Embryonic facial prominence (tissue), 1 donor: ENCODE measurements at regions not wholly inside any gene's neighbourhood (a gene's known extent, or its start where the extent isn't known, plus 50 kb on each side); places are given as distances from the start of the nearest gene placed in this dataset.

Experiments used
- DNase-seq: peaks from one replicate; pipeline ENCODE4 v3.0.0-alpha.2; 2016; ENCODE audit errors: extremely low spot score

- no peak for DNase-seq
Observed at GRCh38 chr13:73715114-73715910, 418.9 kb downstream of the KLF12 start.

DNA sequence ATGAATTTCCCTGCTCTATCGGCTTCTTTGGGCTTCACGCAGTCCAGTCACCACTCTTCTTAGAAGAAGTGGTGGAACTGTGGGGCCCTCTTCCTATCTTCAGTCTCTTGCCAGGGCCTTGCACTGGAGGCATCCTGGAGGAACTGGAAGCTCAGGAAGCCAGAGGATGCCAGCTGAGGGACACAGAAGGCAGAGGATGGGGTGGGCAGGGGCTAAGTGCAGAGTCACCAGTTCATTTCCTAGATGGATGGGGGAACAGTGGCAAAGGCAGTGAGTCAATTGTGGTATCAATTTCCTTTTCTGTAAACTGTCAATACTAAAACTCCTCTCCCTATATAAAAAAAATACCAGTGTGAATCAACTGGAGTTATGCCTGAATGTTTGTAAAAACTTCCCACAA, 419.7 kb downstream of the KLF12 start:
- DNase-seq, result no peak

DNA sequence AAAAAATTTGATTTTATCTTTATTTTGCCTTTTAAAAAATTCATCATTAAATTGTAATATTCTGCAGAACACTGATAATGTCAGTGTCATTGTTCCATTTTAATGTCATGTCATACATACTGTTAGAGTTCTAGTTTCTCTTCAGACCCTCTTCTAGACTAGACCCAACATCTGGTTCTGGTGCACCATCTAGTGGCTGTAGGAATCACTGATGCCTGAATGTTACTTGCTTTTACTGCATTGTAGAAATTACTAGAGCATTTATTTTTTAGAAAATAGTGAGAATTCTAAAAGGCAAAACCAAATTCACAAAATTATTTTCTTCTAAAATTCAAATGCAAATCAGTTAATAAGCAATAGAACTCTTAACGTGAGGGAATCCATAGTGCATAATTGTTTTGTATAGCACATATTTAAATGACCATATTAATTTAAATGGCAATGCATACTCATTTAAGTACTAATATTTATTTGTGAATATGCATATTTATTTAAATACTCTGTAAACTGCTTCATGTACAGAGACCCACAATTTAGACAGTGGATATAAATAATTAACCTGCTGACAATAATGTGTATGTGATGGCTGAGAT, 425.7 kb downstream of the KLF12 start:
- DNase-seq, result peak; percentile 72

GRCh38 chr13:73704587-73704986, 429.6 kb downstream of the KLF12 start:
- DNase-seq, result no peak

- no peak for DNase-seq
Observed at GRCh38 chr13:73703606-73704005, 430.6 kb downstream of the KLF12 start.

GRCh38 chr13:73702419-73703071, 431.7 kb downstream of the KLF12 start:
- no peak for DNase-seq

DNA sequence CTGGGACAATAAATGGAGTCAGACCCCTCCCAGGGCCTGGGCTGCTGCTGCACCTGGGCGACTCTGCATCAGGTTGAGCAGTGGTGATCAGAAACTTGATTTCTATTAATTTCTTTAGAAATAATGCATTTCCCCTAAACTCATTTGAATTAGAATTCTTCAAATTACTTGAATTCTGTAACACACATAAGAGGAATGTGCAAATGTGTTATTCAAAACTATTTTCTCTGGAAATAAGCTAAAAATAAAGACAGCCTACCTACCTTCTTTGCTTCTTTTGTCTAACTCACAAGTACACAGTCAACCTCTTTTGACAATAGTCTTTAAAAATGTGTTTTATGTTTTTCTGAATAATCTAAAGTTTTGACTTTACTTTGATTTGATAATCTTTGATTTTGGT, 433.0 kb downstream of the KLF12 start:
- DNase-seq, result no peak

- no peak for DNase-seq
Observed at GRCh38 chr13:73698859-73699258, 435.3 kb downstream of the KLF12 start.

DNA sequence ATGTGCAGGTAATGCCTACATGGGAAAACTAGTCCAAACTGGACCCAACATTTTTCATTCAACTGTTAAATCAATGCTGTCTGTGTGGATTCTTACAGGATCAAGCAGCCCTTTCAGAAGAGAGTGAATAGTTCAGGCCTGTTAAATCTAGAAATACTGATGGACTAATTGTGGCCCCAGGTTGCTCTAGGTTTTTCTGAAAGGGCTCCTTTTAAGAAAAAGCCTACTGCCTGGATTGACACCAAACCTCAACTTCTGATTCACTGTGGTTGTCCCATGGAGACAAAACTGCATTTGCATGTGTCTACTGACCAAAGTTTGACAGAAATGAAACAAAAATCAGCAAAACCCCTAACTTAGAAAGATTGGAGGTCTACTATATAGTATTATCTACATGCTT, 437.0 kb downstream of the KLF12 start:
- no peak for DNase-seq

- DNase-seq, result no peak
Observed at GRCh38 chr13:73696713-73697112, 437.5 kb downstream of the KLF12 start.

DNA sequence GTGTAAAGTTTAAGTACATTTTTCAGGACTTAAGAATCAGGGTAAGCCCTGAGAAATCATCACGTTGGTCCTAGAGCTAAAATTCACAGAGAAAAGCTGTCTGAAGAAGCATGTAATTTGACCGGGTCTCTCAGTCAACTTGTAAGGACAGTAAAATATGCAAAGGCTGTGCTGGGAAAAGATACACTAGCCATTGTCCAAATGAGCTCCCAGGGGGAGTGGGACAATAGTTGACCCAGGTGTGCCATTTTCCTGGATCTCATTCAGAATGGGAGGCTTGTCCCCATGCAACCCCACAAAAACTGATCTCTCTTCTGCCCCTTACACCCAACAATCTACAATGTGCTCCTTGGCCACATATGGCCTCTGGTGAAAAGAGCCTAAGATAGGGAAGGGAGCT, 437.9 kb downstream of the KLF12 start:
- DNase-seq, result no peak

GRCh38 chr13:73695325-73695724, 438.9 kb downstream of the KLF12 start:
- no peak for DNase-seq

DNA sequence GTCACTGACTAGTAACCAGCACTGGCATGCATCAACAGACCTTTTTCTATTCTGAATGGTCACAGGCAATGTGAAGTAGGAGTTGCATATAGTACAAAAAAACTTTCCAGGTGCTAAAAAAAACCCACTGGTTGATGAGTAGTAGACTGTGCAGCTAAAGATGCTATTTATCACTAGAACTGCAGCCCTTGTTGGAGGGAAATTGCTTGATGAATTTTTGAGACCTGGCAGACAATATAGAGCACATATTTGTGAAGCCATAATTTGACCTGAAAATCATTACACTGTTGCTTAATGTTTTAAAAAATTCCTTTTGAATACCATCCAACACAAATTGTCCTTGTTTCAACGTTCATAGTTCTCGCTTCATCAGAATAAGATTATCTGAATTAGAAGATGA, 441.0 kb downstream of the KLF12 start:
- DNase-seq, result no peak

DNA sequence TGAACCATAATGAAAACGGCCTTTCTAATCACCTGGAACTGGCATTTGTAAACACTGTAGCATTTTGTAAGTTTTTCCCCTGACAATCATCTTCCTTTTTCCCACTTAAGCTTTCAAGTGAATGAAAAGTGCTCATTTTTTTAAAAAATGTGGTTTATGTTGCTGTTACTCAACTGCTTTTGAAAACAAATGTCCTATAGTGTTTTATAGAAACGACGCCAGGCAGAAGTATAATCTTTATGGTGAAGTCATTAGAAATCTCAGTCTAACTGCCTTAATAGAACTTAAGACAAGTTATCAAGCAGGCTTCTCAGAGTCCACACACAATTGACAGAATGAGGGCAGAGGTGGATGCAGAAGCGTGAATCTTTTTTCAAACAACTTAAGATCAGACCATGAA, 442.3 kb downstream of the KLF12 start:
- no peak for DNase-seq

DNA sequence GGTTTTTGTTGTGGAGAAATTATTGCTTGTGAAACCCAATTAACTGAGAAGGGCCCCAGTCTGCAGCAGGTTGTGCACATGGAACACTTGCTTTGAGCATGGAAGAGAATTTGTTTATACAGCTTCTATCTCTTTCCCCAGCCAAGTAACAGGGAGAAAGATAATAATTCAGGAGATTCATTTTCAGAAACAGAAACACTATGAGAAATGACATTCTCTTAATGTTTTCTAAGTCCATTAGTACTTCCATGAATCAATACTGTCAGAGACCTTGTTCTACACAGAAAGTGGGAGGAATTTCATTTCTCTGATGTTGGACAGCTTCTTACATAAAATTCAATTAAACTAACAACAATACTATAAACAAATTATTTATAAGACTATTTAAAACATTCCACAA, 446.3 kb downstream of the KLF12 start:
- DNase-seq, result no peak

DNA sequence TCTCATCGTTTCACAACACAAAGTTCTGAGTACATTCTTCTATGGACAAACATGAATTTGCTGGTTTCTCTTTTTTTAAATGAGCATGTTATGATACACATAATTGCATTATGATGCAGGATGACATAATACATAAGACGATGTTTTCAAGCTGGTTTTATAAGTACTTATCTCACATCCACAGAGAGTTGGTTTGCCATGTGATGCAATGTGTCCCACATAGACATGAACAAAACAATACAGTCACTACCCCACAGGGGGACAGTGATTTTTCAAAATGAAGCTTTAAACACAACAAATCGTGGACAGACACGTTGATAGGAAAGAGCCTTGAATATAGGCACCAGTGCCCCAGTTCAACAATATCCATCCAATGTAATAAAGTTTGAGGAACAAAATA, 447.1 kb downstream of the KLF12 start:
- no peak for DNase-seq

DNA sequence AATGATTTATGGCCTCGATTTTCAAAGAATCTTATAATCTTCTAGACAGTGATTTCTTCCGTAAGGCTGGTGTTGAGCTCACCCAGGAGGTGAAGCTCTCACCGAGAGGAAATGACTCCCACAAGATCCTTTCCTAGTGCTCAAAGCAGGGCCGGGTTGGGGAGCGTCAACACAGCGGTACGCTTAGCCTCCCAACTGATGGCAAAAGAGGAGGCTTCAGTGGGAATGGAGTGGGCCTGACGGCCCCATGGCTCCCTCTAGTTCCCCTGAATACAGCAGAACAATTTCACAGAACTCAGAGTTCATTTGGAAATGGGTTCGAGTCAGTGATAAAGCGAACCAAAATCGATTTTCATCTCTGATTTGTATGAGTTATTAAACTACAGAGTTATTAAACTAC, 449.5 kb downstream of the KLF12 start:
- no peak for DNase-seq

DNA sequence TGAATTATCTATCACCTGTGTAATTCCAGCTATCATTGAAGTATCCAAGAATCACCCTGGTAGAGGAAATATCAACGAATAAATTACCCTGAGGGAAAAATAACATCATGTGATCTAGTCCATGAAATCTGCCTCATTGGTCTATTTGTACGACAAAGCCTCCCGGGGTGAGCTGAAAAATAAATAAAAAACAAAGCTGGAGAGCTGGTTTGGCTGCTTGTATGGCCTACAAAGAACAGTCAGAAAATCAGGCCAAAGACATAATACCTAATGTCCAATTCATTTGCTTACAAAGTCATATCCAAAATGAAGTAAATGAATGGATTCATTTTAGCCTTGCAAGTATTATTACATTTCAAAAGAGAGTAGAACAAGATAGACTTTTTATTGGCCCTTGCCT, 449.9 kb downstream of the KLF12 start:
- DNase-seq, result no peak

- no peak for DNase-seq
Observed at GRCh38 chr13:73683746-73684145, 450.5 kb downstream of the KLF12 start.

DNA sequence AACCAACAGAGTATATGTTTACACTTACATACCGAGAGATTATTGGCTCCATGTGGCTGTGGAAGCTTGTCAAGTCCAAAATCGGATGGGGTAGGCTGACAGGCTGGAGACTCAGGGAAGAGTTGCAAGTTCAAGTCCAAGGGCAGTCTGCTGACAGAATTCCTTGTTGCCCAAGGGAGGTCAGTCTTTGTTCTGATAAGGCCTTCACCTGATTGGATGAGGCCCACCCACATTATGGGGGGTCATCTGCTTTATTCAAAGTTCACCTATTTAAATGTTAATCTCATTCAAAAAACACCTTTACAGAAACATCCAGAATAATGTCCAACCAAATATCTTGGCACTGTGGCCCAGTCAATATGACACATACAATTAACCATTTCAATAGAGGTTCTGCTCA, 452.4 kb downstream of the KLF12 start:
- no peak for DNase-seq

DNA sequence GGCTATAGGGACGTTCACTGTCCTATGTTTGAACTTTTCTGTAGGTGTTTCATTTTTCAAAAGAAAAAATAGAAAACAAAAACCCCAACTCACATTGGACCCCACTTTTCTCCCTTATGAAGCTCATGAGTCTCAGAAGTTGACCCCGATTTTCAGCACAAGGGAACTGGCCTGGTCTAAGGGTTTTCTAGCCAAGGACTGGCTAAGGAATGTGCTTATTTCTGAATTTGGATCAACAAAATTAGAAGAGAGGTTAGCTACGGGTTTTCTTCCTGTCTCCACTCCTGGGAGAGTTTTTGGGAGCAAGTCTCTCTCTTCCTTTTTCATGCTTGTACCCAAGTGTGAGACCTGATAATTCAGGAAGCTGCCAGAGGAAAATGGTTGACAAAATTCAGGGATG, 453.2 kb downstream of the KLF12 start:
- DNase-seq, result no peak

DNA sequence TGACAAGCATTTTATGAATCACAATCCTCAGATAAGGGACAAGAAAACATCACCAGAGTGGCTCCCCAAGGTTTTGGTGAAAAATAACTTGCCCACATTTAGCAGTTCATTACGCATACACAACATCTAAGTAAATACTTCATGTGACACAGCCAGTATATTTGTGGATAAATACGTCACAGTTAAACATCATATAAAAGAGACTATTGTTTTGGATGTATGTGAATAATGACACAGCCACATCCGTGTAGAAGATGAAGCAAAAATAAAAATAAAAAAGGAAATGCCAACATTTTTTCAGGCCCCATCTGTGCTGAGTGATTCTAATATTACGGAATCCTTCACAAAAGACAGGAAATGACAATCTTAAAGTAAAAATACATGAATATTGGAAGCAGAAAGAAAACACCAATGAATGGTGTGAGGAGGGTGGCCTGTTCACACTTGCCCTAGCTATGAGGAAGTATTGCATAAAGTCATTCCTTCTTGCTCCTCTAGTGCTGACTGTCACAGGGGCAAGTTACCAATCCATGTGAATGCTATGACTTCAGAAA, 457.1 kb downstream of the KLF12 start:
- peak; percentile 9 for DNase-seq

DNA sequence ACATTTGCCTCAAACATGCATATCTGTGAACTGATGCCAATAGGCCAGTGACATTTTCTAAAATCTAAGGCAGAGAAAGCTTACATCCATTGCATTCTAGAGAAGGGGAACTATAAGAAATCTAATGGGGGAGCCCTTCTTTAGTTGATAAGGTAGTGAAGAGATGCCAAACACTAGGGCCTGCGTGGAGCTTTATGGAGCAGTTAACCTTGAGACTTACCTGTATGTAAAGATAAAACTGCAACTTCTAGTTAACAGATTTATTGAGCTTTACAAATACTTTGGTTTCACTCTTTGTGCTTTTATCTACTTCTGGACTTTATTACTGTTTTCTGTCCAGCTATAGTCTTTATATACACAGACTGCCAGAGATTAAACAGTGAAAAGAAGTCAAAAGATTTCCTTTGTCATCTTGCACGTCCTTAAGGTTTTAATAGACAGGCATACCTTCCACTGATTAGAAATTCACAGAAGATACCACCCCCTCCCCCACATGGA, 457.6 kb downstream of the KLF12 start:
- no peak for DNase-seq
